ENCODE measurements at regions not wholly inside any gene's neighbourhood (a gene's known extent, or its start where the extent isn't known, plus 50 kb on each side); places are given as distances from the start of the nearest gene placed in this dataset.

- TF ChIP-seq, protein P1, sequence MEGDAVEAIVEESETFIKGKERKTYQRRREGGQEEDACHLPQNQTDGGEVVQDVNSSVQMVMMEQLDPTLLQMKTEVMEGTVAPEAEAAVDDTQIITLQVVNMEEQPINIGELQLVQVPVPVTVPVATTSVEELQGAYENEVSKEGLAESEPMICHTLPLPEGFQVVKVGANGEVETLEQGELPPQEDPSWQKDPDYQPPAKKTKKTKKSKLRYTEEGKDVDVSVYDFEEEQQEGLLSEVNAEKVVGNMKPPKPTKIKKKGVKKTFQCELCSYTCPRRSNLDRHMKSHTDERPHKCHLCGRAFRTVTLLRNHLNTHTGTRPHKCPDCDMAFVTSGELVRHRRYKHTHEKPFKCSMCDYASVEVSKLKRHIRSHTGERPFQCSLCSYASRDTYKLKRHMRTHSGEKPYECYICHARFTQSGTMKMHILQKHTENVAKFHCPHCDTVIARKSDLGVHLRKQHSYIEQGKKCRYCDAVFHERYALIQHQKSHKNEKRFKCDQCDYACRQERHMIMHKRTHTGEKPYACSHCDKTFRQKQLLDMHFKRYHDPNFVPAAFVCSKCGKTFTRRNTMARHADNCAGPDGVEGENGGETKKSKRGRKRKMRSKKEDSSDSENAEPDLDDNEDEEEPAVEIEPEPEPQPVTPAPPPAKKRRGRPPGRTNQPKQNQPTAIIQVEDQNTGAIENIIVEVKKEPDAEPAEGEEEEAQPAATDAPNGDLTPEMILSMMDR (conservative IDR thresholded peaks at IDR 0.05; ENCODE audit: low read length), result no peak
- no peak for TF ChIP-seq EZH2phosphoT487 (IDR thresholded peaks at IDR 0.05; ENCODE audit: borderline replicate concordance, low read depth, low read length)
Measured at GRCh38 chr7:115406219-115406618, 484.3 kb downstream of the MDFIC start.
